ENCODE measurements at regions not wholly inside any gene's neighbourhood (a gene's known extent, or its start where the extent isn't known, plus 50 kb on each side); places are given as distances from the start of the nearest gene placed in this dataset.

DNA sequence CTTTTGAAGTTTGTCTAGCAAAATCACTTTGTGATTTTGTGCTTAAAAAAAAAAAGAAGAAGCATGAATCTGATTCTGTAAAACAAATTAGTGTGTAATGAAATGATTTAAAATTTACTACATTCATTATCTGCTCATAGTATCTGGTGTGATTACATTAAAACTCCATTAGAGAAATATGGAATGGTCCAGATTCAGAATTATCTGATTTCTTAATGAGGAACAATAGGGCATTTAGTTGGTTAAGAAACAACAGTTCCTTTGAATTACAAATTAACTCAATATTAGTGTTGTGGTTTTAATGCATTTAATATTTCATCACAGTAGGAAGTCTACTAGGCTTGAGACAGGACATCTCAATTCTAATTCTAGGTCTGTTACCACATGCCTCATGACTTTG is 57.9 kb upstream of the PDHA1 start:
- TF ChIP-seq, protein P1, sequence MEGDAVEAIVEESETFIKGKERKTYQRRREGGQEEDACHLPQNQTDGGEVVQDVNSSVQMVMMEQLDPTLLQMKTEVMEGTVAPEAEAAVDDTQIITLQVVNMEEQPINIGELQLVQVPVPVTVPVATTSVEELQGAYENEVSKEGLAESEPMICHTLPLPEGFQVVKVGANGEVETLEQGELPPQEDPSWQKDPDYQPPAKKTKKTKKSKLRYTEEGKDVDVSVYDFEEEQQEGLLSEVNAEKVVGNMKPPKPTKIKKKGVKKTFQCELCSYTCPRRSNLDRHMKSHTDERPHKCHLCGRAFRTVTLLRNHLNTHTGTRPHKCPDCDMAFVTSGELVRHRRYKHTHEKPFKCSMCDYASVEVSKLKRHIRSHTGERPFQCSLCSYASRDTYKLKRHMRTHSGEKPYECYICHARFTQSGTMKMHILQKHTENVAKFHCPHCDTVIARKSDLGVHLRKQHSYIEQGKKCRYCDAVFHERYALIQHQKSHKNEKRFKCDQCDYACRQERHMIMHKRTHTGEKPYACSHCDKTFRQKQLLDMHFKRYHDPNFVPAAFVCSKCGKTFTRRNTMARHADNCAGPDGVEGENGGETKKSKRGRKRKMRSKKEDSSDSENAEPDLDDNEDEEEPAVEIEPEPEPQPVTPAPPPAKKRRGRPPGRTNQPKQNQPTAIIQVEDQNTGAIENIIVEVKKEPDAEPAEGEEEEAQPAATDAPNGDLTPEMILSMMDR (IDR thresholded peaks at IDR 0.05; ENCODE audit: insufficient read depth, low read length), result no peak
- TF ChIP-seq, protein P2, sequence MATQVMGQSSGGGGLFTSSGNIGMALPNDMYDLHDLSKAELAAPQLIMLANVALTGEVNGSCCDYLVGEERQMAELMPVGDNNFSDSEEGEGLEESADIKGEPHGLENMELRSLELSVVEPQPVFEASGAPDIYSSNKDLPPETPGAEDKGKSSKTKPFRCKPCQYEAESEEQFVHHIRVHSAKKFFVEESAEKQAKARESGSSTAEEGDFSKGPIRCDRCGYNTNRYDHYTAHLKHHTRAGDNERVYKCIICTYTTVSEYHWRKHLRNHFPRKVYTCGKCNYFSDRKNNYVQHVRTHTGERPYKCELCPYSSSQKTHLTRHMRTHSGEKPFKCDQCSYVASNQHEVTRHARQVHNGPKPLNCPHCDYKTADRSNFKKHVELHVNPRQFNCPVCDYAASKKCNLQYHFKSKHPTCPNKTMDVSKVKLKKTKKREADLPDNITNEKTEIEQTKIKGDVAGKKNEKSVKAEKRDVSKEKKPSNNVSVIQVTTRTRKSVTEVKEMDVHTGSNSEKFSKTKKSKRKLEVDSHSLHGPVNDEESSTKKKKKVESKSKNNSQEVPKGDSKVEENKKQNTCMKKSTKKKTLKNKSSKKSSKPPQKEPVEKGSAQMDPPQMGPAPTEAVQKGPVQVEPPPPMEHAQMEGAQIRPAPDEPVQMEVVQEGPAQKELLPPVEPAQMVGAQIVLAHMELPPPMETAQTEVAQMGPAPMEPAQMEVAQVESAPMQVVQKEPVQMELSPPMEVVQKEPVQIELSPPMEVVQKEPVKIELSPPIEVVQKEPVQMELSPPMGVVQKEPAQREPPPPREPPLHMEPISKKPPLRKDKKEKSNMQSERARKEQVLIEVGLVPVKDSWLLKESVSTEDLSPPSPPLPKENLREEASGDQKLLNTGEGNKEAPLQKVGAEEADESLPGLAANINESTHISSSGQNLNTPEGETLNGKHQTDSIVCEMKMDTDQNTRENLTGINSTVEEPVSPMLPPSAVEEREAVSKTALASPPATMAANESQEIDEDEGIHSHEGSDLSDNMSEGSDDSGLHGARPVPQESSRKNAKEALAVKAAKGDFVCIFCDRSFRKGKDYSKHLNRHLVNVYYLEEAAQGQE (IDR thresholded peaks at IDR 0.05; ENCODE audit: insufficient replicate concordance, low read depth), result no peak
- TF ChIP-seq POLR2AphosphoS5 (IDR thresholded peaks at IDR 0.05; ENCODE audit: low read depth) (no peak), GABPA (IDR thresholded peaks at IDR 0.05; ENCODE audit: low read depth) (no peak)
